GM12891 (cell line): ENCODE measurements at regions not wholly inside any gene's neighbourhood (a gene's known extent, or its start where the extent isn't known, plus 50 kb on each side); places are given as distances from the start of the nearest gene placed in this dataset.

ENCODE experiments used
- POLR2A ChIP-seq: IDR thresholded peaks from 2 replicates; pipeline ENCODE4 v1.6.1; 2011; ENCODE audit warnings: low read depth, low read length, control low read depth
- SPI1 ChIP-seq: IDR thresholded peaks from 2 replicates; pipeline ENCODE4 v1.6.1; 2011; ENCODE audit warnings: low read depth, low read length, control low read depth

DNA sequence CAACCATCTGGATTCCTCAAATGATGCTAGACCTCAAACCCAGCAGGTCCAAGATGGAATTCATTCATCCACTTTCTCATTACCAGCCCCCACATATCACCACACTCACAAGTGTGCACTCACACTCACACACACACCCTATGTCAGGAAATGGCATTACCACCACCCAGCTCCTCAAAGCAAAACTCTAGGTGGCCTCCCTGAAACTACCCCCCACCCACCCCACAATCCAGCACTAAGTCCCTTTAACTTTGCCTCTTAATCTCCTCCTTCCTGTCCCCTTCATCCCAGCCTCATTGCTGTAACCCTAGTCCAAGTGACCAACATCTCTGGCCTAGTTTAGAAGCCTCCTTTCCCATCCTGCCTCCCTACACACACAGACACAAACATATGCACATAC lies 109.4 kb downstream of the TNFAIP3 start:
- TF ChIP-seq POLR2A (no peak), SPI1 (no peak)
